Activated naive CD8-positive, alpha-beta T cell (primary cell): ENCODE measurements at regions not wholly inside any gene's neighbourhood (a gene's known extent, or its start where the extent isn't known, plus 50 kb on each side); places are given as distances from the start of the nearest gene placed in this dataset.

Source experiments
- H3K27ac Mint-ChIP-seq: one replicate; pipeline ENCODE4 v1.8.0; 2021; ENCODE audit warnings: mixed read lengths
- H3K27me3 Mint-ChIP-seq: one replicate; pipeline ENCODE4 v1.8.0; 2021; ENCODE audit warnings: mixed read lengths
- H3K36me3 Mint-ChIP-seq: one replicate; pipeline ENCODE4 v1.8.0; 2021; ENCODE audit warnings: mixed read lengths
- H3K4me1 Mint-ChIP-seq: one replicate; pipeline ENCODE4 v1.8.0; 2021; ENCODE audit warnings: low read depth, mixed read lengths
- H3K4me3 Mint-ChIP-seq: one replicate; pipeline ENCODE4 v1.8.0; 2021; ENCODE audit warnings: mild to moderate bottlenecking, mixed read lengths
- H3K9me3 Mint-ChIP-seq: one replicate; pipeline ENCODE4 v1.8.0; 2021; ENCODE audit warnings: low read depth, mixed read lengths

GRCh38 chr18:40469316-40469715 lies 1485.7 kb upstream of the PIK3C3 start:
- Mint-ChIP-seq H3K27me3 (no peaks in the 10 kb centered on the region), H3K27ac (no peak overlapping the region), H3K9me3 (peaks cover 22% of the 10 kb centered on the region), H3K4me1 (no peaks in the 10 kb centered on the region), H3K36me3 (no peaks in the 10 kb centered on the region), H3K4me3 (no peak overlapping the region)

DNA sequence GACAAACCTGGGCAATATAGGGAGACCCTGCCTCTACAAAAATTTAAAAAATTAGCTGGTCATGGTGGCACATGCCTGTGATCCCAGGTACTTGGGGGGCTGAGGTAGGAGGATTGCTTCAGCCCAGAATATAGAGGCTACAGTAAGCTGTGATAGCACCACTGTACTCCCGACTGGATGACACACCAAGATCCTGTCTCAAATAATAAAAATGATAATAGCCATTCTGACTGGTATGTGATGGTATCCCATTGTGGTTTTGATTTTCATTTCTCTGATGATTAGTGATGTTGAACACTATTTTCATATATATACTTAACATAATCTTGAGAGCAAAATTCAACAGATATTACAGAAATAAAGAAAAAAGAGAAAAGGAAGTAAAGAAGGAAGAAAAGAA lies 1491.0 kb upstream of the PIK3C3 start:
- Mint-ChIP-seq H3K36me3 (no peaks in the 10 kb centered on the region), H3K9me3 (peaks cover 4% of the 10 kb centered on the region), H3K27ac (no peak overlapping the region), H3K4me3 (no peak overlapping the region), H3K27me3 (no peaks in the 10 kb centered on the region), H3K4me1 (no peaks in the 10 kb centered on the region)

- Mint-ChIP-seq H3K27ac (no peak overlapping the region), H3K9me3 (peaks cover 13% of the 10 kb centered on the region), H3K4me3 (no peak overlapping the region), H3K4me1 (no peaks in the 10 kb centered on the region), H3K27me3 (no peaks in the 10 kb centered on the region), H3K36me3 (no peaks in the 10 kb centered on the region)
Observed at GRCh38 chr18:40453903-40454302, 1501.1 kb upstream of the PIK3C3 start.

GRCh38 chr18:40452599-40452998 lies 1502.4 kb upstream of the PIK3C3 start:
- Mint-ChIP-seq H3K9me3 (peaks cover 13% of the 10 kb centered on the region), H3K27ac (no peak overlapping the region), H3K4me3 (no peak overlapping the region), H3K36me3 (no peaks in the 10 kb centered on the region), H3K27me3 (no peaks in the 10 kb centered on the region), H3K4me1 (no peaks in the 10 kb centered on the region)

DNA sequence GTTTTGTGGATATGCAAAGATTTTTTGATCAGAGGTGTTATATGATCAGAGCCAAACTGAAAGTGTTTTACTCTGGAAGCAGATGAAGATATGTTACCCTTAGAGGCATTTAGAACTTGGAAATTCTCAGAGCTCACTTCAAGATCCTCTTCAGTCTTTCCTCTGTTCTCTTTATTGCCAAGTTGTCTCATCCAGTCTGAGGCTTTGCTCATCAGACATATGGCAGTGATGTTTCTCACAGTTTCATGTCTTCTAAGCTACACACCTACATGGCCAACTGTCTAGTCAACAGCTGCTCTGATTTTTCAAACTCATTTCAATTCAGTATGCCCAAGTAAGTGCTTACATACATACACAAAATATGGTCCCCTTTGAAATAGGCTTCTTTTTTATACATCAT lies 1504.3 kb upstream of the PIK3C3 start:
- H3K4me1 Mint-ChIP-seq: no peaks in the 10 kb centered on the region
- no peaks in the 10 kb centered on the region for H3K27me3 Mint-ChIP-seq
- no peak overlapping the region for H3K4me3 Mint-ChIP-seq
- peaks cover 13% of the 10 kb centered on the region for H3K9me3 Mint-ChIP-seq
- no peak overlapping the region for H3K27ac Mint-ChIP-seq
- H3K36me3 Mint-ChIP-seq: no peaks in the 10 kb centered on the region

DNA sequence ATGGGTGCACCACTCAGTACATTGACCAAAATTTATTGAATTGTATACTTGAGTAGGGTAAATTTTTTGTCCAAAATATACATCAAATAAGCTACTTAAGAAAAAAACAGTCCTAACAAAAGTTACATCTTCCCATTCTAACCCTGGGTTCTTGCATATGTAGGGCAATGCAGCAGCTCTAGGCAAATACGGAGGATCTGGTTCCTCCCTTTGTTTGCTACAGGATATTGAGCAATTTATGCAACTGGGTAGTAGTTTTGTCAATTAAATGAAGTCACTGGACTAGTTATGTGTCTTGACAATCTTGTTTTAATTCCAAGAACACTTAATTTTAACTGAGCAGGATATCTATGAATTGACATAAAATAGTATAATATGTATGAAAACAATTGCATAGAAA lies 1507.2 kb upstream of the PIK3C3 start:
- H3K36me3 Mint-ChIP-seq: no peaks in the 10 kb centered on the region
- H3K27ac Mint-ChIP-seq: no peak overlapping the region
- no peak overlapping the region for H3K4me3 Mint-ChIP-seq
- peaks cover 5% of the 10 kb centered on the region for H3K9me3 Mint-ChIP-seq
- no peaks in the 10 kb centered on the region for H3K4me1 Mint-ChIP-seq
- no peaks in the 10 kb centered on the region for H3K27me3 Mint-ChIP-seq

GRCh38 chr18:40440088-40440487 lies 1514.9 kb upstream of the PIK3C3 start:
- Mint-ChIP-seq H3K9me3 (peaks cover 13% of the 10 kb centered on the region), H3K36me3 (no peaks in the 10 kb centered on the region), H3K4me1 (no peaks in the 10 kb centered on the region), H3K27me3 (no peaks in the 10 kb centered on the region), H3K27ac (no peak overlapping the region), H3K4me3 (no peak overlapping the region)

- H3K36me3 Mint-ChIP-seq: no peaks in the 10 kb centered on the region
- H3K4me1 Mint-ChIP-seq: no peaks in the 10 kb centered on the region
- H3K9me3 Mint-ChIP-seq: peaks cover 13% of the 10 kb centered on the region
- no peak overlapping the region for H3K4me3 Mint-ChIP-seq
- no peaks in the 10 kb centered on the region for H3K27me3 Mint-ChIP-seq
- no peak overlapping the region for H3K27ac Mint-ChIP-seq
Observed at GRCh38 chr18:40437517-40437916, 1517.5 kb upstream of the PIK3C3 start.

DNA sequence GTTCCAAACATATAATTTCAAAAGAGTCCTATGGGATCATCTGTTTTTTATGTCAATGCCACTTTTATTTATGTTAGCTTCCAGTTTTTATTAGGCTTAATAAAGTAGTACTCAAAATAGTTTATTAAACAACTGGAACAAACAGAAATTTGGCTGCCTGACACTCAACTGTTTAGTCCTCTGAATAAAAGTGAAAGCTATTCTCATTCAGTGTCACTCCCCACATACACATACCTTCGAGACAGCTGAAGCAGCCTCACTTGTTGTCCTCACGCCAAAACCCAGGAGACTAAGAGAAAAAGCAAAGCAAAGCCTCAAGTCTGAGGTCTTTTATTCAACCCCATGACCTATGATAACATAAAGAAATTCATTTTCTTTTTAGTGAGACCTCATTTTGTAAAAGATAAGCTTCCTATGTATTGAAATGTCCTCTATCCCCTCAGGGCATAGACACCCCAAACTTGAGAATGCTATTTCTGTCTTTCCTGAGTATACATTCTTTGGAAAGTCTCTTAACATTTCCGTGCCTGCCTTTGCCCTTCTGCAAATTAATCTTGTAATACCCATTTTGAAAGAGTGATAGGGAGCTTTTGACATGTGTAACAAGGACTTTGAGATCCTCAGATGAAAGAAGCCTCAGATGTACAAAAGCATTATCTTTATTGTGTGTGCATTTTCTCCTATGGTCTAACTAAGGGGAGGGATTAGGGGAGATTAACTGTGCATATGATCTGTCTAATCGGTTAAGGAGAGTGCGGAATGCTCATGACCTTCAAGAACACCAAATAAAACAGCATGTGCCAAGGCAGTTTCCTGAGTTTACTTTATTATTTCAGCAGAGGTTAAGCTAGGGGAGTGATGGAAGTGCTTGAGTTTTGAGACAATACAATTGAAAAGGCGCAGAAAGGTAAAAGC lies 1523.7 kb upstream of the PIK3C3 start:
- Mint-ChIP-seq H3K27me3 (no peaks in the 10 kb centered on the region), H3K9me3 (peaks cover 14% of the 10 kb centered on the region), H3K27ac (no peak overlapping the region), H3K4me1 (no peaks in the 10 kb centered on the region), H3K36me3 (no peaks in the 10 kb centered on the region), H3K4me3 (no peak overlapping the region)

- Mint-ChIP-seq H3K36me3 (no peaks in the 10 kb centered on the region), H3K4me1 (no peaks in the 10 kb centered on the region), H3K9me3 (peaks cover 9% of the 10 kb centered on the region), H3K27me3 (no peaks in the 10 kb centered on the region), H3K4me3 (no peak overlapping the region), H3K27ac (no peak overlapping the region)
Observed at GRCh38 chr18:40423291-40423690, 1531.7 kb upstream of the PIK3C3 start.

DNA sequence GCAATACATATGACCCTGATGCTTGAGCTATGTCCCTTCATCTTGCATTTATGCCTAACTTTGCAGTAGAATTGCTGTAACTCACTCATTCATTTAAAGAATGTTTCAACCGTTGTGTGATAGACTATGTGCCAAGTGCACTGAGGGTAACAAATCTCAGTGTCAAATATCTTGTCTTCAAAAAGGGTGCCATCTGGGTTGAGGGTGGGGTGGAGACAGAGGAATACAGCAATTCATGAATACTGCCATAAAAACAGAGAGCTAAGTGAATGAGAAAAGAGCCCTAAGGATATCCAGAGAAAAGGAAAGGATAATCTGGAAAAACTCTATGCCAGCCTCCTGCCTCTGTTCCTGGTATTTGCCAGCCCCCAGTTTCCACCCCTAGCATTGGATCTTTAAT lies 1534.4 kb upstream of the PIK3C3 start:
- H3K27ac Mint-ChIP-seq: no peak overlapping the region
- H3K9me3 Mint-ChIP-seq: peaks cover 9% of the 10 kb centered on the region
- no peak overlapping the region for H3K4me3 Mint-ChIP-seq
- H3K36me3 Mint-ChIP-seq: no peaks in the 10 kb centered on the region
- H3K4me1 Mint-ChIP-seq: no peaks in the 10 kb centered on the region
- no peaks in the 10 kb centered on the region for H3K27me3 Mint-ChIP-seq

- Mint-ChIP-seq H3K27me3 (no peaks in the 10 kb centered on the region), H3K4me1 (no peaks in the 10 kb centered on the region)
Observed at GRCh38 chr18:40417501-40417900, 1537.5 kb upstream of the PIK3C3 start.

DNA sequence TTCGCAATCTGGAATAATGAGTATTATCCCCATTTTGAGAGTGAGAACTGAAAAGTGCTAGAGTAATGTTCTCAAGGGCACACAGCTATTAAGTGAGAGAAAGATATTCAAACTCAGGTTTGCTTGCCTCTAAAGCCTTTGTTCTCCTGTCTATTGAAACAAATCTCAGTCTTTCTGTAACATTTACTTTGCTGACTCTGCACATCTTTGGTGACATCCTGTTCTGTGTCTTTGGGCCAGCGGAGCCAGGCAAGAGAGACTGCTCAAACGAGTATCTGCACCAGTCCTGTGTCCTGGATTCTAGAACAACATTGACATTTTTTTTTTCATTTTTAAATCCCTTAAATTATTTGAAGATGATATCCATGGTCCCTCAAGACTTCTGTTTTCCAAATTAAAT lies 1539.2 kb upstream of the PIK3C3 start:
- Mint-ChIP-seq H3K27ac (no peak overlapping the region), H3K4me3 (no peak overlapping the region), H3K4me1 (no peaks in the 10 kb centered on the region), H3K27me3 (no peaks in the 10 kb centered on the region), H3K9me3 (peaks cover 17% of the 10 kb centered on the region), H3K36me3 (no peaks in the 10 kb centered on the region)

More at GRCh38 chr18:40417501-40417900, 1537.5 kb upstream of the PIK3C3 start:
- Mint-ChIP-seq H3K27ac (no peak overlapping the region), H3K4me3 (no peak overlapping the region), H3K36me3 (no peaks in the 10 kb centered on the region), H3K9me3 (peaks cover 12% of the 10 kb centered on the region)

- Mint-ChIP-seq H3K4me1 (no peaks in the 10 kb centered on the region), H3K9me3 (peaks cover 17% of the 10 kb centered on the region), H3K4me3 (no peak overlapping the region), H3K27ac (no peak overlapping the region), H3K36me3 (no peaks in the 10 kb centered on the region), H3K27me3 (no peaks in the 10 kb centered on the region)
Observed at GRCh38 chr18:40415176-40415791, 1539.8 kb upstream of the PIK3C3 start.

GRCh38 chr18:40414155-40414754 lies 1540.8 kb upstream of the PIK3C3 start:
- Mint-ChIP-seq H3K9me3 (peaks cover 13% of the 10 kb centered on the region), H3K27ac (no peak overlapping the region), H3K27me3 (no peaks in the 10 kb centered on the region), H3K36me3 (no peaks in the 10 kb centered on the region), H3K4me1 (no peaks in the 10 kb centered on the region), H3K4me3 (no peak overlapping the region)
